Nephron progenitor cell (in vitro differentiated cells): ENCODE measurements at regions not wholly inside any gene's neighbourhood (a gene's known extent, or its start where the extent isn't known, plus 50 kb on each side); places are given as distances from the start of the nearest gene placed in this dataset.

ENCODE experiments used
- DNase-seq: peaks from one replicate; pipeline ENCODE4 v3.0.0; 2021
- H3K27ac Mint-ChIP-seq: 2 replicates; pipeline ENCODE4 v1.8.0; 2021; ENCODE audit warnings: mild to moderate bottlenecking, moderate library complexity, mixed read lengths
- H3K27me3 Mint-ChIP-seq: 2 replicates; pipeline ENCODE4 v1.8.0; 2021; ENCODE audit warnings: mild to moderate bottlenecking, low read depth, mixed read lengths; ENCODE audit not compliant: poor library complexity
- H3K36me3 Mint-ChIP-seq: 2 replicates; pipeline ENCODE4 v1.8.0; 2021; ENCODE audit warnings: low read depth, mixed read lengths
- H3K4me1 Mint-ChIP-seq: 2 replicates; pipeline ENCODE4 v1.8.0; 2021; ENCODE audit warnings: mixed read lengths
- H3K4me3 Mint-ChIP-seq: 2 replicates; pipeline ENCODE4 v1.8.0; 2021; ENCODE audit warnings: mild to moderate bottlenecking, moderate library complexity, mixed read lengths
- H3K9me3 Mint-ChIP-seq: 2 replicates; pipeline ENCODE4 v1.8.0; 2021; ENCODE audit warnings: mild to moderate bottlenecking, moderate library complexity, mixed read lengths
- TF ChIP-seq, protein P1 (sequence below): fragments of 200-600 bp; sonication (generic); IDR thresholded peaks from 2 replicates; pipeline ENCODE4 v1.5.0; 2021; ENCODE audit warnings: antibody characterized with exemption

DNA sequence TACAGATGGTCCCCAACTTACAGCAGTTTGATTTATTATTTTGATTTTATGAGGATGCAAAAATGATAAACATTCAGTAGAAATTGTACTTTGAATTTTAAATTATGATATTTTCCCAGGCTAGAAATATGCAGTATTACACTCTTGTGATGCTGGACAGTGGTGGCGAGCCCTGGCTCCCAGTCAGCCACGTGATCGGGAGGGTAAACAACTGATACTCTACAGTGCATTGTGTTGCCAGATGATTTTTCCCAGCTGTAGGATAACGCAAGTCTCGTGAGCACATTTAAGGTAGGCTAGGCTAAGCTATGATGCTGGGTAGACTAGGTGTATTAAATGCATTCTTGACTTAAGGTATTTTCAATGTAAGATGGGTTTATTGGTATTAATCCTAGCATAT is 865.2 kb downstream of the SORCS3 start:
- H3K4me1 Mint-ChIP-seq: peaks cover 11% of the 10 kb centered on the region
- no peaks in the 10 kb centered on the region for H3K27me3 Mint-ChIP-seq
- H3K27ac Mint-ChIP-seq: no peak overlapping the region
- H3K4me3 Mint-ChIP-seq: no peak overlapping the region
- TF ChIP-seq, protein P1, sequence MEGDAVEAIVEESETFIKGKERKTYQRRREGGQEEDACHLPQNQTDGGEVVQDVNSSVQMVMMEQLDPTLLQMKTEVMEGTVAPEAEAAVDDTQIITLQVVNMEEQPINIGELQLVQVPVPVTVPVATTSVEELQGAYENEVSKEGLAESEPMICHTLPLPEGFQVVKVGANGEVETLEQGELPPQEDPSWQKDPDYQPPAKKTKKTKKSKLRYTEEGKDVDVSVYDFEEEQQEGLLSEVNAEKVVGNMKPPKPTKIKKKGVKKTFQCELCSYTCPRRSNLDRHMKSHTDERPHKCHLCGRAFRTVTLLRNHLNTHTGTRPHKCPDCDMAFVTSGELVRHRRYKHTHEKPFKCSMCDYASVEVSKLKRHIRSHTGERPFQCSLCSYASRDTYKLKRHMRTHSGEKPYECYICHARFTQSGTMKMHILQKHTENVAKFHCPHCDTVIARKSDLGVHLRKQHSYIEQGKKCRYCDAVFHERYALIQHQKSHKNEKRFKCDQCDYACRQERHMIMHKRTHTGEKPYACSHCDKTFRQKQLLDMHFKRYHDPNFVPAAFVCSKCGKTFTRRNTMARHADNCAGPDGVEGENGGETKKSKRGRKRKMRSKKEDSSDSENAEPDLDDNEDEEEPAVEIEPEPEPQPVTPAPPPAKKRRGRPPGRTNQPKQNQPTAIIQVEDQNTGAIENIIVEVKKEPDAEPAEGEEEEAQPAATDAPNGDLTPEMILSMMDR: no peak
- H3K36me3 Mint-ChIP-seq: no peaks in the 10 kb centered on the region
- H3K9me3 Mint-ChIP-seq: no peaks in the 10 kb centered on the region
- no peak for DNase-seq

DNA sequence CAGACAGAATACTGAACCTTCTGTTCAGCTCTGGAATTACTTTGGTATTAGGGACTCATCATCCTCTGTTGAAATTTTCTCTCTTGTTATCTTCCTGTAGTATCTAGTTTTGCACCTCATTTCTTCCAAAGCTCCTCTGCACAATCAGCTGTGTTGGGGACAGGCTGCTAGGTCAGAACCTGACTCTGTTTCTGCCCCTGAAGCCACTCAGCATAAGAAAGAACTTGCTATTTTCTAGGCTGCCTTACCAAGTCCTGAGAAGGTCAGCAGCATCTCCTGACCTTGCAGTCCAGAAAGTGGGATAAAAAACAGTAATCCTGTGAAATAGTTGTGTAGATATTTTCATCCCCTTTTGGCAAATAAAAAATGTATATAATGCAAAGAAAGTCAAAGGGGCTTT is 862.6 kb downstream of the SORCS3 start:
- H3K27me3 Mint-ChIP-seq: no peaks in the 10 kb centered on the region
- no peaks in the 10 kb centered on the region for H3K9me3 Mint-ChIP-seq
- no peak overlapping the region for H3K4me3 Mint-ChIP-seq
- peaks cover 11% of the 10 kb centered on the region for H3K4me1 Mint-ChIP-seq
- DNase-seq: no peak
- H3K27ac Mint-ChIP-seq: no peak overlapping the region
- TF ChIP-seq, protein P1: no peak
- H3K36me3 Mint-ChIP-seq: no peaks in the 10 kb centered on the region

DNA sequence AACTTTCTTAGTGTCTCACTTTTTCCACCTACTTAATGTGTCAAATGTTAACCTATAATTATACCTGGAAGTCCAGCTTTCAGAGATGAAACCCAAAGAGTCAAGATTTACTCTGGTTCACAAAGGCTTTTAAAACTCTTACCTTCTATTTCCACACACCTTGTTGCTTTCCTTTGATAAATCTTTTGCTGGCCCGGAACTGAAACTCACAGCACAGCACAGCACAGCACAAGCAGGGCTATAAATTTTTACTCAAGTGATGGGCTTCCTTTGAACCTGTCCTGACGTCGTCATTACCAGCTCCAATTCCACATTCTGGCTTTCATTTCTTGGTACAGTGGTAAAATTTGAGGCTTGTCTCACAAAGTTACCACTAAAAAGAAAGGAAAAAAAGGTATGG is 861.0 kb downstream of the SORCS3 start:
- Mint-ChIP-seq H3K36me3 (no peaks in the 10 kb centered on the region), H3K27ac (no peak overlapping the region), H3K4me3 (no peak overlapping the region), H3K27me3 (no peaks in the 10 kb centered on the region), H3K4me1 (peaks cover 11% of the 10 kb centered on the region), H3K9me3 (peaks cover 4% of the 10 kb centered on the region)
- DNase-seq: no peak
- TF ChIP-seq, protein P1: no peak

DNA sequence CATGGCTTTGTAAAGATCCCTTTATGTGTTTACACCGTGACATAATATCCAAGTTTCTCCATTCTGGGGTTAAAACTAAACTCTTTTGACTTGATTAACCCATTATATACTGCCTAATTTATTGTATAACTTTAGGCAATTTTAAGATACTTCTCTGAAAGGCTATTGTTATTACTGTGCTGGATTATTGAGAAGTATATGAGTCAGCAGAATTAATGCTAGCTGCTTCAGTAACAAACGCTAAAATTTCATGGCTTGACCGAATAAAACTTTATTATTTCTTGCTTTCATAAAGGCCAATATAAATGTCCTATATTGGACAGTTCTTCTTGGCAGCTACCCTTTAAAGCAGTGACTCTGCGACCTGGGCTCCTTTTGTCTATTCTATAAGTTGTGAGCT is 853.9 kb downstream of the SORCS3 start:
- Mint-ChIP-seq H3K27ac (no peak overlapping the region), H3K4me1 (no peaks in the 10 kb centered on the region), H3K4me3 (no peak overlapping the region), H3K9me3 (peaks cover 4% of the 10 kb centered on the region), H3K36me3 (no peaks in the 10 kb centered on the region), H3K27me3 (no peaks in the 10 kb centered on the region)
- DNase-seq: no peak
- TF ChIP-seq, protein P1: no peak

DNA sequence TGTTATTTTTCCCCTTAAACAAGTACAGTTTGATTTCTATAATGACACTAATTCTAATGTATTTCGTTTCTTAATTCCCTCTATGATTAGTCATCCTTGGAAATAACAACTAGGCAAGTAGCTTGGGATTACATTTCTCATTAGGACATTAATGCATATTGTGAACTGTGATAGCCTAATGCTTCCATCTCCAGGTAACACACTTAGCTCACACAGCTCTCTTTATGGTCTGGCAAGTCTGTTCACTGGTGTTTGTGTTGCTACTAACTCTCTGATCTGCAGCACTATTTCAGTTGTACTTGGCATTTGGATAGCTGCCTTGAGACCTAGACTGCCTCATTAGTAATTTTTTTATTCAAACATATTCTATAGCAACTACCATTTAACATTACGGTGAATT is 853.2 kb downstream of the SORCS3 start:
- Mint-ChIP-seq H3K4me3 (no peak overlapping the region), H3K27ac (no peak overlapping the region), H3K27me3 (no peaks in the 10 kb centered on the region), H3K9me3 (peaks cover 4% of the 10 kb centered on the region), H3K36me3 (no peaks in the 10 kb centered on the region), H3K4me1 (no peaks in the 10 kb centered on the region)
- TF ChIP-seq, protein P1: no peak
- DNase-seq: no peak

DNA sequence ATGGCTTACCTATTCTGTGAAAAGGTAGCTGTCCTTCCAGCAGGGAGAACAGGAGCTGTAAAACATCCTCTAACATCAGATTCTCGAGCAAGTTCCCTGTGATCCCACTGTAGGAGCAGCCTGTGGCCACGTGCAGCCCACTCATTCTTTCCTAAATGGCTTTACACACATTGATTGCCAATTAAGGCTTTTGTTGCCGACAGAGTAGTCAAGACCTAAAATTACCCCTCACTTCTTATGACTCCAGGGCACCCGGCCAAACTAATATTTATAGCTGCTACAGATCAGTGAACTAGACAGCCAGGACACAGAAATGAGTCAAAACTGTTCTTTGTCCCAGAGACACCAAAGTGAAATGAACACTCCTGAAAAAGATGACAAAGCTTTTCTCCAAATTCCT is 832.1 kb downstream of the SORCS3 start:
- no peak for DNase-seq
- H3K27ac Mint-ChIP-seq: peak overlapping the region; percentile 48
- TF ChIP-seq, protein P1: no peak
- no peak overlapping the region for H3K4me3 Mint-ChIP-seq
- peaks cover 19% of the 10 kb centered on the region for H3K4me1 Mint-ChIP-seq
- H3K36me3 Mint-ChIP-seq: no peaks in the 10 kb centered on the region
- no peaks in the 10 kb centered on the region for H3K27me3 Mint-ChIP-seq
- H3K9me3 Mint-ChIP-seq: peaks cover 11% of the 10 kb centered on the region
